ENCODE measurements at regions not wholly inside any gene's neighbourhood (a gene's known extent, or its start where the extent isn't known, plus 50 kb on each side); places are given as distances from the start of the nearest gene placed in this dataset.

DNA sequence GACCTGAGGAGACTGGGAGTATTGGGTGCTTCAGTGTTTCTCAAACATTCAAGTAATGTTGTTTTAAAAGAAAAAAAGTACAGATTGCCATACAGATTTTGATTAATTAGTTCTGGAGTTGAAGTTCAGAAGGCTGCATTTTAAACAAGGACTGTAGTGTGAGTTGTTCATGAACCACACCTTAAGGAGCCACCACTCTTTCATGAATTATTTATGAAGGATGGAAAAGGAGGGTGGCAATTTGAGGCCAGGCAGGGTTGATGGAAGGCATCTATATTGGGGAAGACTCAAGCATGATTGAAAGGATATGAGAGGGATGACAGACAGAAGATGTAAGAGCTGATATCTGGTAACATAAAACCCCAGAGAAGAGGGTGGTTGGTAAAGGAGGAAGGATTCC is 146.6 kb upstream of the CAND1 start:
- Histone ChIP-seq H3K27me3 (ENCODE audit: control insufficient read depth, insufficient read depth, low read length) (no peaks in the 10 kb centered on the region), H3K9ac (ENCODE audit: low read length) (no peak overlapping the region), H3K36me3 (ENCODE audit: control insufficient read depth, low read depth, low read length) (no peaks in the 10 kb centered on the region), H3K27ac (ENCODE audit: low read length) (no peak overlapping the region), H3K4me1 (ENCODE audit: control insufficient read depth, low read depth, low read length) (no peaks in the 10 kb centered on the region), H3K4me3 (ENCODE audit: low read length) (no peak overlapping the region), H3K9me3 (ENCODE audit: control insufficient read depth, low read depth, low read length) (no peaks in the 10 kb centered on the region)

DNA sequence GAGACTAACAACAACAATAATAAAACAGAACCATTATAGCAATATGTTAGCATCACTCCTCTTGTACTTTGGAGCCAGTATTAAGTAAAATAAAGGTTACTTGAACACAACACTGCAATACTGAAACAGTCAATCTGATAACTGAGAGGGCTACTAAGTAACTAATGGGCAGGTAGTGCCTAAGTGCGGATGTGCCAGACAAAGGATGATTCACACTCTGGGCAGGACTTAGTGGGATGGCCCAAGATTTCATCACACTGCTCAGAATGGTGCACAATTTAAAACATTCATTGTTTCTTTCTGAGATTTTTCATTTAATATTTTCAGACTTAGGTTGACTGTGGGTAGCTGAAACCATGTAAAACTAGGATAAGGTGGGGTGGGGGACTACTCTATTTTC is 131.9 kb upstream of the CAND1 start:
- no peaks in the 10 kb centered on the region for H3K36me3 ChIP-seq (ENCODE audit: control insufficient read depth, low read depth, low read length)
- no peaks in the 10 kb centered on the region for H3K27me3 ChIP-seq (ENCODE audit: control insufficient read depth, insufficient read depth, low read length)
- peaks cover 6% of the 10 kb centered on the region for H3K4me1 ChIP-seq (ENCODE audit: control insufficient read depth, low read depth, low read length)
- no peak overlapping the region for H3K27ac ChIP-seq (ENCODE audit: low read length)
- no peaks in the 10 kb centered on the region for H3K9me3 ChIP-seq (ENCODE audit: control insufficient read depth, low read depth, low read length)
- no peak overlapping the region for H3K9ac ChIP-seq (ENCODE audit: low read length)
- H3K4me3 ChIP-seq (ENCODE audit: low read length) = no peak overlapping the region

DNA sequence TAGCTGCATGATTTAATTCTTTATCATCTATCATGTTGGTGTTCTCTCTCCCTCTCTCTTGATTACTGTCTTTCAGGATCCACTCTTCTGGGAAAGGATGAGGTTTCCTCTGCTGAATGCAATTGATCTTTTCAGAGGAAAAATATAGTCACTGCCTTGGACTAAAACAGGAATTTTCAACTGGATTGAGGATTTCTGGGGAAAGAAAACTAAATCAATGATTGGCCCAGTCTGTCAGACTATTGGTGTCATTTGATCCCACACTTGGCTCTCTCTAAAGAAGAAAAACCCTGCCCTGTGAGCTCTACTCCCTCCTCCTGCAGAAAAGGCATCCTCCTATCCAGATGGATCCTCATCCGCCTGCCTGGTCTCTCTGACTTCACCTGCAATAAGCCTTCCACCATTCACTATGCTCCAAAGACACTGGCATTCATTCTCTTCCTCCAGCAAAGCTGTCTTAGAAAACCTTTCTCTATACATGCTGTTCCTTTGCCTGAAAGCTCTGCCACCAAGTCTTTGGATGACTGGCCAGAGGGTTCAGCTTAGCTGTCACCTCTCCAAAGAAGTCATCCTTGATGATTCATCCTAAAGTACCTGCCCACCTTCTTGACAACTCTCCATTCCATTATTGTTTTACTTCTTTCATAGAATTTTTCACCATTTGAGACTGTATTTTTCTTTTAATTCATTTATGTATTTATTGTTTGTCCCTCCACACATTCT is 127.7 kb upstream of the CAND1 start:
- no peak overlapping the region for H3K9ac ChIP-seq (ENCODE audit: low read length)
- H3K4me3 ChIP-seq (ENCODE audit: low read length) = no peak overlapping the region
- H3K27me3 ChIP-seq (ENCODE audit: control insufficient read depth, insufficient read depth, low read length) = no peaks in the 10 kb centered on the region
- H3K27ac ChIP-seq (ENCODE audit: low read length) = no peak overlapping the region
- H3K4me1 ChIP-seq (ENCODE audit: control insufficient read depth, low read depth, low read length) = peaks cover 6% of the 10 kb centered on the region
- no peaks in the 10 kb centered on the region for H3K9me3 ChIP-seq (ENCODE audit: control insufficient read depth, low read depth, low read length)
- H3K36me3 ChIP-seq (ENCODE audit: control insufficient read depth, low read depth, low read length) = no peaks in the 10 kb centered on the region

DNA sequence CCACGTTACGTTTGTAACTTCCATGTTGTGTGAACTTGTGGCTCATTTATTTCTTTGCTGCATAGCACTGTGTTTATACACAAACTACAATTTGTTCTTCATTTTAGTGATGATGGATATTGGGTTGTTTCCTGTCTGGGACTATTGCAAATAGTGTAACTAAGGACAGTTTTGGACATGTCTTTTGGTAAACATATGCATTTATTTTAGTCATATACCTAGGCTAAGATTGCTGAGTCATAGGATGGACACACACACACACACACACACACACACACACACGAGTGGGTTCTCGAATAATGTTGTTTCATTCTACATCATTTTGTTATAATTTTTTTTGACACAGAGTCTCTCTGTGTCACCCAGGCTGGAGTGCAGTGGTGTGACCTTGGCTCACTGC is 123.5 kb upstream of the CAND1 start:
- Histone ChIP-seq H3K27ac (ENCODE audit: low read length) (no peak overlapping the region), H3K36me3 (ENCODE audit: control insufficient read depth, low read depth, low read length) (no peaks in the 10 kb centered on the region), H3K4me1 (ENCODE audit: control insufficient read depth, low read depth, low read length) (peaks cover 6% of the 10 kb centered on the region), H3K27me3 (ENCODE audit: control insufficient read depth, insufficient read depth, low read length) (no peaks in the 10 kb centered on the region), H3K4me3 (ENCODE audit: low read length) (no peak overlapping the region), H3K9ac (ENCODE audit: low read length) (no peak overlapping the region), H3K9me3 (ENCODE audit: control insufficient read depth, low read depth, low read length) (no peaks in the 10 kb centered on the region)

DNA sequence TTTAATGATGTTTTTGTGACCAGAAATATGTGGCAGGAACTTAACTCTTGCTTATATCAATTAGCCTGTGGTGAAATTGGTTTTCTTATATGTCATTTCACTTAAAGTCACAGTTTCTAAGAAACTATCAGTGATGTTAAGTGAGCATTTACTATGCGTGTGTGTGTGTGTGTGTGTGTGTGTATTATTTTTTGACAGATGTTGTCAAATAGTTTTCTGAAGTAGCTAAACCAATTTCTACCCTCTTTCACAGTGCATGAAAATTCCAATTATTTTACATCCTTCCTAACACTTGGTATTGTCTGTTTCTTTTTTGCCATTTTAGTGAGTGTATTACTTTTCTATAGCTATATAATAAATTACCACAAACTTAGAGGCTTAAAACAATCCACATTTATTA is 122.1 kb upstream of the CAND1 start:
- Histone ChIP-seq H3K9ac (ENCODE audit: low read length) (no peak overlapping the region), H3K27ac (ENCODE audit: low read length) (no peak overlapping the region), H3K27me3 (ENCODE audit: control insufficient read depth, insufficient read depth, low read length) (no peaks in the 10 kb centered on the region)

DNA sequence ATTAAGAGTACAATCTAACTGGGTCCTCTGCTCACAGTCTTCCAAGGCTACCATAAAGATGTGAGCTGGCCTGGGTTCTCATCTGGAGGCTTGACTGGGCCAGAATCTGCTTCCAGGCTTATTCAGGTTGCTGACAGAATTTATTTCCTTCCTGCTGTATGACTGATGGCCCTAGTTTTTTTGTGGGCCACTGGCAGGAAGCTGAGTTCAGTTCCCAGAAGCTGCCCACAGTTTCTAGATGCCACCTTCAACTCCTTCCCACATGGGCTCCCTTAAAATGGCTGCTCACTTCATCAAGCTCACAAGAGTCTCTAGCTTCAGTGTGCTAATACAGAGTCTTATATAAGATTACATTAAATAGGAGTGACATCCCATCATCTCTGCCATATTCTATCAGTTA is 121.7 kb upstream of the CAND1 start:
- Histone ChIP-seq H3K27ac (ENCODE audit: low read length) (no peak overlapping the region), H3K27me3 (ENCODE audit: control insufficient read depth, insufficient read depth, low read length) (no peaks in the 10 kb centered on the region), H3K9ac (ENCODE audit: low read length) (no peak overlapping the region), H3K4me1 (ENCODE audit: control insufficient read depth, low read depth, low read length) (no peaks in the 10 kb centered on the region), H3K9me3 (ENCODE audit: control insufficient read depth, low read depth, low read length) (no peaks in the 10 kb centered on the region), H3K4me3 (ENCODE audit: low read length) (no peak overlapping the region), H3K36me3 (ENCODE audit: control insufficient read depth, low read depth, low read length) (no peaks in the 10 kb centered on the region)

More for the DNA sequence above, 122.1 kb upstream of the CAND1 start:
- Histone ChIP-seq H3K4me1 (ENCODE audit: control insufficient read depth, low read depth, low read length) (no peaks in the 10 kb centered on the region), H3K4me3 (ENCODE audit: low read length) (no peak overlapping the region), H3K9me3 (ENCODE audit: control insufficient read depth, low read depth, low read length) (no peaks in the 10 kb centered on the region), H3K36me3 (ENCODE audit: control insufficient read depth, low read depth, low read length) (no peaks in the 10 kb centered on the region)

DNA sequence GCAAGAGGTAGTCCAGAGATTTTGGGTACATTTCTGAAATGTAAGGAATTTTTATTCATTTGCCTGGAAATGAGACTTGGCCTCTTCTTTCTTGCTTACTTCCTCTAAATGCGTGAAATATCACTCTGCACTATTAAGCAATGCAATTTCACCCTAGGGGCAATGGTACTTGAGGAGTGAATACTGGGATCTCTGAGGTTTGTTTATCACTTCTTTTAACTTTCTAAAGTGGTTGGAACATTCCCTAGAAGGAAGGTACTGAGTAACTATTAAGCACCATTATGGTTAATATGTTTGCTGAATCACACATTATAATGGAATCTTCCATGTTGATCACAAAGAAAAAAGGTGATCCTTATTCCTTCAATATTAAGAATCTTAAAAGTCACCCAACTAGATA is 120.9 kb upstream of the CAND1 start:
- Histone ChIP-seq H3K36me3 (ENCODE audit: control insufficient read depth, low read depth, low read length) (no peaks in the 10 kb centered on the region), H3K27ac (ENCODE audit: low read length) (no peak overlapping the region), H3K4me1 (ENCODE audit: control insufficient read depth, low read depth, low read length) (no peaks in the 10 kb centered on the region), H3K9me3 (ENCODE audit: control insufficient read depth, low read depth, low read length) (no peaks in the 10 kb centered on the region), H3K4me3 (ENCODE audit: low read length) (no peak overlapping the region), H3K9ac (ENCODE audit: low read length) (no peak overlapping the region), H3K27me3 (ENCODE audit: control insufficient read depth, insufficient read depth, low read length) (no peaks in the 10 kb centered on the region)

DNA sequence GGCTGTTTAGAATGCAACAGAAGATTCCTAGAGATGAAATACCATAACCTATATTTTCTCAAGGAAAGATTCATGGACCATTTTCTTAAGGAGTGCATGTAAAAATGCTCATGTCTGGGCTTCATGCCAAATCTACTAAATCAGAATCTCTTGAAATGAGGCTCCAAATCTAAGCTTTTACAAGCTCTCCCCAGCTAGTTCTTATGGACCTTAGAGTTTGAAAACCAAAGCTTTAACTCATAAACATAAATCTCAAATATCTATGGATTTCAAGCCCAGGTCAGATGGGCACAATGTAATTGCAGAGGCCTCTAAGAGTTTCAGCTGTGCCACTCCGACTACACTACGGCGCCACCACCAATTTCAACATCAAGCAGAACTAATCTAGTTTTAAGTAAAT is 117.3 kb upstream of the CAND1 start:
- H3K4me1 ChIP-seq (ENCODE audit: control insufficient read depth, low read depth, low read length) = no peaks in the 10 kb centered on the region
- no peak overlapping the region for H3K27ac ChIP-seq (ENCODE audit: low read length)
- no peaks in the 10 kb centered on the region for H3K9me3 ChIP-seq (ENCODE audit: control insufficient read depth, low read depth, low read length)
- H3K9ac ChIP-seq (ENCODE audit: low read length) = no peak overlapping the region
- no peaks in the 10 kb centered on the region for H3K36me3 ChIP-seq (ENCODE audit: control insufficient read depth, low read depth, low read length)
- no peak overlapping the region for H3K4me3 ChIP-seq (ENCODE audit: low read length)
- no peaks in the 10 kb centered on the region for H3K27me3 ChIP-seq (ENCODE audit: control insufficient read depth, insufficient read depth, low read length)

DNA sequence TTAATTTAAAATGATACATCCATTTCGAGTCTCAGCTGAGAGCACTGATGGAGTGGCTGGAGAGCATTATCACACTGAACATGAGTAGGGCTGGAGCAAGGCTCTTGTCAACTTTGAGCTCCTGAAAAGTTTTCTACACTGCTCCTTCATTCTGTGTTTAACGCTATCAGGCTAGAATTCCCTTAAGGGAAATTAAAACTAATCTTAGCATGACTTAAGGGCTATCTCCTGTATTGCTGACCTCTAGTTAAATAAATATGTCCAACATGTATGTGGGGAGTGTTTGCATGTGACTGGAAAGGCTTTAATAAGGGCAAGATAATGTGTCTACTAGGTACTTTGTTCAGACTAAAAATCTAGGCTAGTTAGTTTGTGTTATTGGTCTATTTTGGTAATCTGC is 116.7 kb upstream of the CAND1 start:
- Histone ChIP-seq H3K36me3 (ENCODE audit: control insufficient read depth, low read depth, low read length) (no peaks in the 10 kb centered on the region), H3K9me3 (ENCODE audit: control insufficient read depth, low read depth, low read length) (no peaks in the 10 kb centered on the region), H3K4me3 (ENCODE audit: low read length) (no peak overlapping the region), H3K27ac (ENCODE audit: low read length) (no peak overlapping the region), H3K4me1 (ENCODE audit: control insufficient read depth, low read depth, low read length) (no peaks in the 10 kb centered on the region), H3K27me3 (ENCODE audit: control insufficient read depth, insufficient read depth, low read length) (no peaks in the 10 kb centered on the region), H3K9ac (ENCODE audit: low read length) (no peak overlapping the region)

DNA sequence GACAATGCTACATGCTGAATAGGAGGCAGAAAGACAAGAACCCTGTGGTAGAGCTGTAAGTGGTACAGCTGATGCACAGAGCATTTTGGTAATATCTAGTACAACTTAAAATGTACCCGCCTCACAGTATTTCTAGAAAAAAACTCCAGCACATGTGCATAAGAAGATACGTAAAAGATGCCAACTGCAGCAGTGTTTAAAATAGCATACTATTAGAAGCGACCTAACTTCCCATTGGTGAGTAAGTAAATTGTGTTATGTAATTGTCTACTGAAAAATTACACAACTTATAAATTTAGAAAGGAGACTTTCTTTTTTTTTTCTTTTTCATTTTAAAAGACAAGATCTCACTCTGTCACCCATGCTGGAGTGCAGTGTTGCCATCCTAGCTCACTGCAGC is 114.3 kb upstream of the CAND1 start:
- Histone ChIP-seq H3K27ac (ENCODE audit: low read length) (no peak overlapping the region), H3K27me3 (ENCODE audit: control insufficient read depth, insufficient read depth, low read length) (no peaks in the 10 kb centered on the region), H3K9ac (ENCODE audit: low read length) (no peak overlapping the region), H3K36me3 (ENCODE audit: control insufficient read depth, low read depth, low read length) (no peaks in the 10 kb centered on the region), H3K9me3 (ENCODE audit: control insufficient read depth, low read depth, low read length) (no peaks in the 10 kb centered on the region), H3K4me1 (ENCODE audit: control insufficient read depth, low read depth, low read length) (no peaks in the 10 kb centered on the region), H3K4me3 (ENCODE audit: low read length) (no peak overlapping the region)

DNA sequence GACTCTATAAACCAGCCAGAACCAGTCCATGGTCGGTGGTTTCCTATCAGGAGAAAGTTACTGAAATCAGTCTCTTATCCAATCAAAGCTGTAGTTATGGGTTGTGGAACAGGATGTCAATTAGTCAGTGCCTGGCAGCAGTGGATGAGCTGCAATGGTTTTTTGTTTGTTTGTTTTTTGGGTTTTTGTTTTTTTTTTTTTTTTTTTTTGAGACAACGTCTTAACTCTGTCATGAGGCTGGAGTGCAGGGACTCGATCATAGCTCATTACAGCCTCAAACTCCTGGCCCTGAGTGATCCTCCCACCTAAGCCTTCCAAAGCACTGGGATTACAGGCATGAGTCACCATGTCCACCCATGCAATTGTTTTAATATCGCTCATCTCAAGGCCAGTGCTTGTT is 113.3 kb upstream of the CAND1 start:
- Histone ChIP-seq H3K27ac (ENCODE audit: low read length) (no peak overlapping the region), H3K9me3 (ENCODE audit: control insufficient read depth, low read depth, low read length) (no peaks in the 10 kb centered on the region), H3K36me3 (ENCODE audit: control insufficient read depth, low read depth, low read length) (no peaks in the 10 kb centered on the region), H3K27me3 (ENCODE audit: control insufficient read depth, insufficient read depth, low read length) (no peaks in the 10 kb centered on the region), H3K4me1 (ENCODE audit: control insufficient read depth, low read depth, low read length) (no peaks in the 10 kb centered on the region), H3K4me3 (ENCODE audit: low read length) (no peak overlapping the region), H3K9ac (ENCODE audit: low read length) (no peak overlapping the region)

DNA sequence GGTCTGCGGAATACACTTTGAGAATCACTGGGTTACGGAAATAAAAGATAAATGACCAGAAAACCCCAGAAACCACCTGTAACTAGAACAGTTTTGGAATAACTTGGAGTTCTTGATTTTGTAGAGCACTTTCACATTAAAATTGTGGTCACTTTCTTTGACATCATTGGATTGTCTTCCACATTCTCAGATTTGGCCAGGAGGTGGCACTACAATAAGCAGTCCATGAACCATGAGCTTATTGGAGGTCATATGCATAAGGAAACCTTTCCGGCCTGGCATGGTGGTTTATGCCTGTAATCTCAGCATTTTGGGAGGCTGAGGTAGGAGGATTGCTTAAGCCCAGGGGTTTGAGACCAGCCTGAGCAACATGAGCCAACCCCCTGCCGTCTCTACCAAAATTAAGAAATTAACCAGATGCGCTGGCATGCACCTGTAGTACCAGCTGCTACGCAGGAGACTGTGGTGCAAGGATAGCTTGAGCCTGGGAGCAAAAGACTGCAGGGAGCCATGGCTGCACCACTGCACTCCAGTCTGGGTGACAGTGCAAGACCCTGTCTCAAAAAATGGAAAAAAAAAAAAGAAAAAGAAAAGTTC is 107.7 kb upstream of the CAND1 start:
- Histone ChIP-seq H3K27ac (ENCODE audit: low read length) (no peak overlapping the region), H3K4me3 (ENCODE audit: low read length) (no peak overlapping the region), H3K36me3 (ENCODE audit: control insufficient read depth, low read depth, low read length) (no peaks in the 10 kb centered on the region), H3K9ac (ENCODE audit: low read length) (no peak overlapping the region), H3K27me3 (ENCODE audit: control insufficient read depth, insufficient read depth, low read length) (no peaks in the 10 kb centered on the region), H3K4me1 (ENCODE audit: control insufficient read depth, low read depth, low read length) (no peaks in the 10 kb centered on the region), H3K9me3 (ENCODE audit: control insufficient read depth, low read depth, low read length) (no peaks in the 10 kb centered on the region)

Data from iPS-18a (cell line).